GM18505 (cell line): ENCODE measurements at regions not wholly inside any gene's neighbourhood (a gene's known extent, or its start where the extent isn't known, plus 50 kb on each side); places are given as distances from the start of the nearest gene placed in this dataset.
"Not testable (repeated sequence)": the region's sequence is repeated elsewhere in the genome, so short reads cannot be mapped to it uniquely, and the experiment has no call there.

Experiments
- ATAC-seq: cut with Tn5 transposase; IDR thresholded peaks from one replicate; pipeline ENCODE4 v1.9.1; 2021; ENCODE audit not compliant: unreplicated experiment
- POLR2A ChIP-seq: IDR thresholded peaks from 4 replicates; pipeline ENCODE4 v1.6.1; 2011; ENCODE audit warnings: borderline replicate concordance; ENCODE audit not compliant: insufficient read depth, insufficient read length; ENCODE audit errors: extremely low read depth

DNA sequence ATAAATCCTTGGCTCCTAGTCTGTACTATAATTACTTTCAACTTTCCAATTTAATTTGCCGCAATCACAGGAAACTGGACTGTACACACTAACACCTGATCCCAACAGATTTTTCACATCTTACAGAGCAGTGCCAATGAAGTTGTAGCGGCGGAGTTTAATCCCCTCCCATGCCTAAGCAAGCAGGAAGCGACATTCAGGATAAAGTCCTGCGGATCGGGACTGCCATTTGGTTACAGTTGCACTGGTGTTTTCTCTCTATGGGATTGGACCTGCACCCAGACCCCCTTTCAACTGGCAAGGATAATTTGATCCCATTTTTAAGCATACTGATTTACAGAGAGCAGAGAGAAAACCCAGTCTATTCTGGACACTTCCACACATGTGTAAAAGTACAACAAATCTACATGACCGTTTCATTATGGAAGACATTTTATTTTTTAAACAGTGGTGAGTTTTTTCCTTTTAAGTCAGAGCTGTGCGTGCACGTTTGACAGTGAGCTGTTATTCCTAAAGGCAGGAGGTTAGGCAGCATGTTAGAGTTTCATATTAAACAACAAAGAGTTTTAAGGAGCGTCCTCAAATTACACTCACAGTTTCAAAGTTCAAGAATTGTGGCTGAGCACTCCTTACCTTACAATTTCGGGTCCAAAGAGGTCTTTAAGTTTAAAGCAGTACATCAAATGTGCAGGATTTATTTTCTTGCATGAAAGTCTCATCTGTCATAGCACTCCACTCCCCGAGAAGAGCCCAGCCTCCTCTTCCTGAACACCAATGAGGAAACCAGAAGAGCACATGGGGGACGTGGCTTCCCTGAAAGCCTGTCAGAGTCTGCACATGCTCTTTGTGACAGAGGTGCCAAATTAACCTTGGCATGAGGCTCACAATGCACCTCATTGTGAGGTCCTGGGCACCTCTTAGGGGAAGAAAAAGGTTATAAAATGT lies 141.6 kb upstream of the RFC3 start:
- ATAC-seq, result no peak

GRCh38 chr13:33677215-33677614 lies 140.7 kb upstream of the RFC3 start:
- ATAC-seq, result no peak
- no peak for TF ChIP-seq POLR2A

More for the DNA sequence above, 141.6 kb upstream of the RFC3 start:
- TF ChIP-seq POLR2A, result no peak

DNA sequence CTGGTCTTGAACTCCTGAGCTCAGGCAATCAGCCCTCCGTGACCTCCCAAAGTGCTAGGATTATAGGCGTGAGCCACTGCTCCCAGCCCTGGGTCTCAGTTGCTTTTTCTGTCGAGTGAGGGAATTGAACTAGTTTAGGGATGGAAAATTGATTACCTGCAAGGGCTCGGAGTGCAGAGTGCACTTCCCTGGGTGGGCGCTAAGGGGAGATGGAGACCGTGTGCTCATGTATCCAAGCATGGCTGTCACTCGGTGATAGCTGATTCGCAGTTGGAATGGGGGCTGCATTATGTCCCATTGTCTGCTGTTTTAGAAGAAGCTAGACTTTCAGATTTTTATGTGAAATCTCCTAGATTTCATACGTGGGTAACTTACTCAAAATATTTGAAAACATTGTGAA lies 139.9 kb upstream of the RFC3 start:
- ATAC-seq, result no peak
- TF ChIP-seq POLR2A, result no peak

GRCh38 chr13:33678906-33679657 lies 138.9 kb upstream of the RFC3 start:
- peak; percentile 93 for ATAC-seq
- peak; percentile 87 for TF ChIP-seq POLR2A

GRCh38 chr13:33679658-33680012 lies 138.3 kb upstream of the RFC3 start:
- TF ChIP-seq POLR2A, result no peak
- no peak for ATAC-seq

DNA sequence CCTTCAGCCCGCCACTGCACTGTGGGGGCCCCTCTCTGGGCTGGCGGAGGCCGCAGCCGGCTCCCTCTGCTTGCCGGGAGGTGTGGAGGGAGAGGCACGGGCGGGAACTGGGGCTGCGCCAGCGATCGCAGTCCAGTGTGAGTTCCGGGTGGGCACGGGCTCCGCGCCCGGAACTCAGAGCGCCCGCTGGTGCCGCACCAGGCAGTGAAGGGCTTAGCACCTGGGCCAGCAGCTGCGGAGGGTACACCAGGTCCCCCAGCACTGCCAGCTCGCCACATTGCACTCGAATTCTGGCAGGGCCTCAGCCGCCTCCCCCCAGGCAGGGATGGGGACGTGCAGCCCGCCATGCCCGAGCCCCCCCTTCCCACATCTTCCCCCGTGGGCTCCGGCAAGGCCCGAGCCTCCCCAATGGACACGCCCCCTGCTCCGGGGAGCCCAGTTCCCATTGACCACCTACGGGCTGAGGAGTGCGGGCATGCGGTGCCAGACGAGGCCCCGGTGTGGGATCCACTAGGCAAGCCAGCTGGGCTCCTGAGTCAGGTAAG lies 135.9 kb upstream of the RFC3 start:
- no peak for ATAC-seq
- no peak for TF ChIP-seq POLR2A

GRCh38 chr13:33682646-33683045 lies 135.3 kb upstream of the RFC3 start:
- ATAC-seq, result not testable (repeated sequence)

DNA sequence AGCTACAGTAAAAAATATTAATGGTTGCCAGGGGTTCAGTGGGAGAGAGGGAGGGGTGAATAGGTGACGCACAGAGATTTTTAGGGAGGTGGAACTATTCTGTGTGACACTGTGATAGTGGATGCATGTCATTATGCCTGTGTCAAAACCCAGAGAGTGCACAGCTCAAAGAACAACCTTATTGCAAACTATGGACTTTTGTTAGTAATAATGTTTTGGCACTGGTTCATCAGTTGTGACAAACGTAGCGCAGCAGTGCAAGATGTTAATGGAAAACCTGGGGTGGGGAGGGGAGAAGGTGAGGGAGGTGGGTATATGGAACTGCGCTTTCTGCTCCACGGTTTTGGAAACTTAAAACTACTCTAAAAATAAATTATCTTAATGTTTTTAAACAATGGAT lies 134.6 kb upstream of the RFC3 start:
- no peak for ATAC-seq

DNA sequence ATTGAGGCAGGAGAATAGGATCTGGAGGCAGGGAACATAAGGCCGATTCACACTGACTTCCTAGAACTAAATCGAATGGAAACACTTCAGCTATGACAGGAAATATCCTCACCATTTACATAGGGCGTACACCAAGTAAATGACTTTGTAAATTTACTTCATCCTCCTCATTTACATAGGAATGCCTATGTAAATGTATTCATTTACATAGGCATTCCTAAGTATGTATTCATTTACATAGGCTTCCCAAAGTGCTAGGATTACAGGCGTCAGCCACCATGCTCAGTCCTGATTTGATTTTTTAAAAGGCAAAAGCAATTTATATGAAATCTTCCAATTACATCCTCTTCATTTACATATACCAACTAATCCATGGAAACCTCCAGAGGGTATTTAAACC lies 133.1 kb upstream of the RFC3 start:
- no peak for TF ChIP-seq POLR2A
- no peak for ATAC-seq

More for the DNA sequence above, 134.6 kb upstream of the RFC3 start:
- TF ChIP-seq POLR2A, result no peak

- no peak for ATAC-seq
- TF ChIP-seq POLR2A, result no peak
Measured at GRCh38 chr13:33686772-33687480, 131.0 kb upstream of the RFC3 start.

DNA sequence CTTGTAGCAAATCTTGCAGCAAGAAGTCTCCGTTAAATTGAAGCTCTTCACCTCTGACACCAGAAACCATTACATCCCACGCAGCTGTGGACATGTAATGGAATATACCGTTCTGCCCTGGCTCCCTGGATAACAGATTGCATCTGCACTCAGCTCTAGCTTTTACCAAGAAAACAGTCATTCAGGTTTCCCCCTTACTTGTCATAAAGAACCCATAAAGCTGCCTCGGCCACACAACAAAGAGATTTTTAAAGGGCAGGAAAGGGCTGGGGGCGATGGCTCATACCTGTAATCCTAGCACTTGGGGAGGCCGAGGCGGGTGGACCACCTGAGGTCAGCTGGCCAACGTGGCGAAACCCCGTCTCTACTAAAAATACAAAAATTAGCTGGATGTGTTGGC lies 127.6 kb upstream of the RFC3 start:
- ATAC-seq, result no peak
- no peak for TF ChIP-seq POLR2A

DNA sequence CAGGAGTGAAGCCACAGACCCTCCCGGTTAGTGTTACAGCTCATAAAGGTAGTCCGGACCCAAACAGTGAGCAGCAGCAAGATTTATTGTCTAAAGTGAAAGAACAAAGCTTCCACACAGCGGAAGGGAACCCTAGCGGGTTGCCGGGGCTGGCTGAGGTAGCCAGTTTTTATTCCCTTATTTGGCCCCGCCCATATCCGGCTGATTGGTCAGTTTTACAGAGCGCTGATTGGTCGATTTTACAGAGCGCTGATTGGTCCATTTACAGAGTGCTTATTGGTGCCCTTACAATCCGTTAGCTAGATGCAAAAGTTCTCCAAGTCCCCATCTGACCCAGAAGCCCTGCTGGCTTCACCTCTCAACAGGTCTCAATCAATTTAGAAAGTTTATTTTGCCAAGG lies 126.0 kb upstream of the RFC3 start:
- no peak for TF ChIP-seq POLR2A
- ATAC-seq, result no peak

DNA sequence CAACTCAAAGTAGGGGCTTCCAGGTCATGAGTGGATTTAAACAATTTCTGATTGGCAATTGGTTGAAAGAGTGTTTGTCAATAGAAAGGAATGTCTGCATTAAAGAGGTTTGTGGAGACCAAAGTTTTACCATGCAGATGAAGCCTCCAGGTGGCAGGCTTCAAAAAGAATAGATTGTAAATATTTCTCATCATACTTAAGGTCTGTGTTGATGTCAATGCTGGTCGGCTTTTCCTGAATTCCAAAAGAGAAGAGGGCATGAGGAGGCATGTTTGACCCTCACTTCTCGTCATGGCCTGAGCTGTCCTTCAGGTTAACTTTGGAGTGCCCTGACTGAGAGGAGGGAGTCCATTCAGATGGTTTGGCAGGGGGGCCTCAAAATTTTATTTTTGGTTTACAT lies 125.4 kb upstream of the RFC3 start:
- TF ChIP-seq POLR2A, result no peak
- no peak for ATAC-seq
